SU-DHL-6 (cell line): ENCODE measurements at regions not wholly inside any gene's neighbourhood (a gene's known extent, or its start where the extent isn't known, plus 50 kb on each side); places are given as distances from the start of the nearest gene placed in this dataset.

ENCODE experiments used
- EZH2phosphoT487 ChIP-seq: fragments of 200-600 bp; sonication (generic), shearing (Covaris generic); conservative IDR thresholded peaks from 2 replicates; pipeline ENCODE4 v1.6.1; 2018; ENCODE audit warnings: mild to moderate bottlenecking, antibody characterized with exemption, low read length, moderate library complexity, mixed read lengths
- TF ChIP-seq, protein P1 (sequence below): fragments of 200-600 bp; sonication (generic); IDR thresholded peaks from one replicate; pipeline ENCODE4 v1.5.1; 2017; ENCODE audit warnings: antibody characterized with exemption, mild to moderate bottlenecking, low read length, moderate library complexity; ENCODE audit not compliant: insufficient read depth, poor library complexity, severe bottlenecking

DNA sequence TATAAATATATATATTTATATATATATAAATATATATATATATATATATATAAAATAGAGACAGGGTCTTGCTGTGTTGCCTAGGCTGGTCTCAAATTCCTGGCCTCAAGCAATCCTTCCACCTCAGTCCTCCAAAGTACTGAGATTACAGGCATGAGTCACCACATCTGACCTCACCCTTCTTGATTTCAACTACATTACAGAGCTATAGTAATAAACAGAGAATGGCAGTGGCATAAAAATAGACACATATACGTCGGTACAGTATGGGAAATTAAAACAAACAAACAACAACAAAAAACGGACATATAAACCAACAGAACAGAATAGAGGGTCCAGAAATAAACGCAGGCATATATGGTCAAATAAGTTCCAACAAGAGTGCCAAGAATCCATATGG lies 77.6 kb upstream of the PPP1R3A start:
- TF ChIP-seq, protein P1, sequence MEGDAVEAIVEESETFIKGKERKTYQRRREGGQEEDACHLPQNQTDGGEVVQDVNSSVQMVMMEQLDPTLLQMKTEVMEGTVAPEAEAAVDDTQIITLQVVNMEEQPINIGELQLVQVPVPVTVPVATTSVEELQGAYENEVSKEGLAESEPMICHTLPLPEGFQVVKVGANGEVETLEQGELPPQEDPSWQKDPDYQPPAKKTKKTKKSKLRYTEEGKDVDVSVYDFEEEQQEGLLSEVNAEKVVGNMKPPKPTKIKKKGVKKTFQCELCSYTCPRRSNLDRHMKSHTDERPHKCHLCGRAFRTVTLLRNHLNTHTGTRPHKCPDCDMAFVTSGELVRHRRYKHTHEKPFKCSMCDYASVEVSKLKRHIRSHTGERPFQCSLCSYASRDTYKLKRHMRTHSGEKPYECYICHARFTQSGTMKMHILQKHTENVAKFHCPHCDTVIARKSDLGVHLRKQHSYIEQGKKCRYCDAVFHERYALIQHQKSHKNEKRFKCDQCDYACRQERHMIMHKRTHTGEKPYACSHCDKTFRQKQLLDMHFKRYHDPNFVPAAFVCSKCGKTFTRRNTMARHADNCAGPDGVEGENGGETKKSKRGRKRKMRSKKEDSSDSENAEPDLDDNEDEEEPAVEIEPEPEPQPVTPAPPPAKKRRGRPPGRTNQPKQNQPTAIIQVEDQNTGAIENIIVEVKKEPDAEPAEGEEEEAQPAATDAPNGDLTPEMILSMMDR = no peak
- no peak for TF ChIP-seq EZH2phosphoT487
